BLaER1 (cell line): ENCODE measurements at regions not wholly inside any gene's neighbourhood (a gene's known extent, or its start where the extent isn't known, plus 50 kb on each side); places are given as distances from the start of the nearest gene placed in this dataset.

Source experiments
- H3K27ac ChIP-seq: shearing (Covaris generic); formaldehyde crosslinking; 2 replicates; pipeline ENCODE4 v1.8.1; 2022
- H3K27me3 ChIP-seq: shearing (Covaris generic); formaldehyde crosslinking; 2 replicates; pipeline ENCODE4 v1.8.1; 2022
- H3K36me3 ChIP-seq: shearing (Covaris generic); formaldehyde crosslinking; 2 replicates; pipeline ENCODE4 v1.8.1; 2022
- H3K4me1 ChIP-seq: shearing (Covaris generic); formaldehyde crosslinking; 2 replicates; pipeline ENCODE4 v1.8.1; 2022
- H3K4me2 ChIP-seq: shearing (Covaris generic); formaldehyde crosslinking; 2 replicates; pipeline ENCODE4 v1.8.1; 2022
- H3K4me3 ChIP-seq: shearing (Covaris generic); formaldehyde crosslinking; 2 replicates; pipeline ENCODE4 v1.8.1; 2022
- H3K9ac ChIP-seq: shearing (Covaris generic); formaldehyde crosslinking; 2 replicates; pipeline ENCODE4 v1.8.1; 2022
- H3K9me3 ChIP-seq: shearing (Covaris generic); formaldehyde crosslinking; 2 replicates; pipeline ENCODE4 v1.8.1; 2022
- H4K20me1 ChIP-seq: shearing (Covaris generic); formaldehyde crosslinking; 2 replicates; pipeline ENCODE4 v1.8.1; 2022
- Cebpa-rat ChIP-seq: shearing (Covaris generic); IDR thresholded peaks from 2 replicates; pipeline ENCODE4 v1.8.1; 2022

DNA sequence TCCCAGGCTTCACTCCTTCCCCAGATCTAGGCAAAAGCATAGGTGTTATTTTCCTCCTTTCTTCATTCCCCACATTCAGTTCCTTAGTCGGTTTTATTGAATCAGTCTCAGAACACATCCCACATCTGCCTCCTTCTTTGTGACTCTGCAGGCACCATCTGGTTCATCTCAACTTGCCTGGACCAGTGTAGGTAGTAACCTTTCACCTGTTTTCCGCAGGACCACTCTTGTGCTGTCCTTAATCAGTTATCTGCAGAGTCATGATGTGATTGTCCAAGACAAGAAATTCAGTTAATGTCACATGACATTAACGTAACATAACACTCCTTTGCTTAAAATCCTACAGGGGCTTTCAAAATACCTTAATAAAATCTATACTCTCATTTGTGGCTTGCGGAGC, 174.6 kb downstream of the CHRM3 start:
- no peaks in the 10 kb centered on the region for H3K36me3 ChIP-seq
- no peak overlapping the region for H3K4me2 ChIP-seq
- no peaks in the 10 kb centered on the region for H3K27me3 ChIP-seq
- TF ChIP-seq Cebpa-rat = no peak
- H3K4me1 ChIP-seq = peaks cover 27% of the 10 kb centered on the region
- H3K4me3 ChIP-seq = no peak overlapping the region
- no peak overlapping the region for H3K27ac ChIP-seq
- H4K20me1 ChIP-seq = no peaks in the 10 kb centered on the region
- no peaks in the 10 kb centered on the region for H3K9me3 ChIP-seq
- no peak overlapping the region for H3K9ac ChIP-seq

DNA sequence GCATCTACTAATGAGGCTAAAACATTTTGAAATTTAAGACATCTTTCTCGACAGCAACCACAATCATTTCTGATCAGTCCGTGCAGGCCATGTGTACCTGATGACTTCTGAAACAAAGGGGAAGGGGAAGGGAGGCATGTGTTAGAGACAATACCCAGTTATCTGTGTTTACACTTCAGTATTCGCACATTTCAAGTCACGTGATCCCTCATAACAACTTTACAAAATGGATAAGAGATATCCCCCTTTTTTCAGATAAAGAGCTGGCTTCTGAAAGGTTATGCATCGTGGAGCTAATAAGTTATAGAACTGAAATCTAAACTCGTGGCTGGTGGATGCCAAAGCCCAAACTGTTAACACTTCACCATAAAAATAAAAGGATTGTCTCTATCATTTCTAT, 175.7 kb downstream of the CHRM3 start:
- H3K4me2 ChIP-seq = no peak overlapping the region

DNA sequence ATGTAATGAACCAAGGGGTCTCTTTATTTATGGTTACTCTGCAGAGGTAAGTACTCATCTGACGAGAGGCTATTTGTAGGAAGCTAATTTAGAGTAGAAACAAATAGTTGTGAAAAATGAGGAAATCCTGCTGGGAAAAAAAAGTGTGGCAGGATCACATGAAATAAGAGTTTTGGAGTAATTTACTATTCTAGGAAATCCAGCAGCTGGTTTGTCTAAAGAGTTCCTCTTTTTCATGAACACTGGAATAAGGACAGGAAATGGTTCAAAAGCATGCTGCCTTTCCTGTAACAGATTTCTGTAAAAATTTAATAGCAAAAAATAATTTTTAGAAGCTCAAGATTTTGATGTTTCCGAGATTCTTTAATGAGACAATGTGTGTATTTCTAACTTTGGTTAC, 177.3 kb downstream of the CHRM3 start:
- 0 out of 2 replicates have a peak overlapping the region, but pooled peaks have one; percentile 3 for H3K27ac ChIP-seq
- no peaks in the 10 kb centered on the region for H3K36me3 ChIP-seq
- H3K4me3 ChIP-seq = no peak overlapping the region
- peaks cover 14% of the 10 kb centered on the region for H3K9me3 ChIP-seq
- no peaks in the 10 kb centered on the region for H3K27me3 ChIP-seq
- peaks cover 27% of the 10 kb centered on the region for H3K4me1 ChIP-seq
- no peak for TF ChIP-seq Cebpa-rat
- H3K9ac ChIP-seq = no peak overlapping the region
- H4K20me1 ChIP-seq = no peaks in the 10 kb centered on the region
- peak overlapping the region; percentile 58 for H3K4me2 ChIP-seq

More for the DNA sequence above, 175.7 kb downstream of the CHRM3 start:
- Histone ChIP-seq H3K4me1 (peaks cover 27% of the 10 kb centered on the region), H3K36me3 (no peaks in the 10 kb centered on the region), H3K9ac (no peak overlapping the region), H3K4me3 (no peak overlapping the region), H3K9me3 (no peaks in the 10 kb centered on the region), H3K27me3 (no peaks in the 10 kb centered on the region), H4K20me1 (no peaks in the 10 kb centered on the region), H3K27ac (no peak overlapping the region)
- TF ChIP-seq Cebpa-rat = no peak

DNA sequence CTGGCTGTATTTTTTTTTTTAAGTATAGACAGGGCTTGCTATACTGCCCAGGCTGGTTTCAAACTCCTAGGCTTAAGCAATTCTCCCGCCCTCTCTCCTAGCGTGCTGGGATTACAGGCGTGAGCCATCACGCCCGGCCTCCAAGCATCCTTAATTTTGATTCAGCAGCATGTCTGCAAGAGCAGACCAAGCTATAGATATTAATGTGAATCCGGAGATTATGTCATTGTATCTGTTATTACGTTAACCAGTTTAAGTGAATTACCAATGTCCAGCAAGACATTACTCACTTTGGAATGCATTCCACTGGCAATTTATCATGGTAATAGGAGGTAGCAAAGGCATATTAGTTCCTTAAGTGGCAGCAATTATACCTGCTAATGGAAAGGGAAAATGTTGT, 179.7 kb downstream of the CHRM3 start:
- no peaks in the 10 kb centered on the region for H3K27me3 ChIP-seq
- no peak overlapping the region for H3K4me2 ChIP-seq
- no peaks in the 10 kb centered on the region for H4K20me1 ChIP-seq
- H3K4me3 ChIP-seq = no peak overlapping the region
- H3K36me3 ChIP-seq = no peaks in the 10 kb centered on the region
- no peak for TF ChIP-seq Cebpa-rat
- H3K27ac ChIP-seq = no peak overlapping the region
- peaks cover 36% of the 10 kb centered on the region for H3K9me3 ChIP-seq
- no peak overlapping the region for H3K9ac ChIP-seq
- peaks cover 44% of the 10 kb centered on the region for H3K4me1 ChIP-seq

DNA sequence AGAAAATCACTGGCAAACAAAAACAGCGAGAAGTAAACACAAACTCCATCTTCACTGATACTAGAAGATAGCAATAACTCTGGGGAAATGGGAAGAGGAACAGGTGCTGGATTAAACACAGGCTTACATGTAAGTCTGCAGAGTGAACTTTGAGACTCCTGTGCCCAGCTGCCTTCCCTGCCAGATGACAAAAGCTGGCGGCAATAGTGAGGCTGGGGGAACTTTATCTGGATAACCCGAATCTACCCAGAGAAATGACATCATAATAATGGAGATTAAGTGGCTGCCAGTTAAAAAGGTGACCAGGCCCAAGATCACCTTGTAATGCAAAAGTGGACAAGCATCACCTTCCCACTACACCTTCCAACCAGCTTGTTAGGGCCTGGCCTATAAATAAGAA, 184.5 kb downstream of the CHRM3 start:
- H4K20me1 ChIP-seq = no peaks in the 10 kb centered on the region
- no peaks in the 10 kb centered on the region for H3K27me3 ChIP-seq
- peaks cover 42% of the 10 kb centered on the region for H3K9me3 ChIP-seq
- no peak overlapping the region for H3K4me3 ChIP-seq
- H3K9ac ChIP-seq = no peak overlapping the region
- H3K4me1 ChIP-seq = peaks cover 18% of the 10 kb centered on the region
- H3K36me3 ChIP-seq = no peaks in the 10 kb centered on the region
- H3K27ac ChIP-seq = no peak overlapping the region
- H3K4me2 ChIP-seq = no peak overlapping the region
- TF ChIP-seq Cebpa-rat = no peak

DNA sequence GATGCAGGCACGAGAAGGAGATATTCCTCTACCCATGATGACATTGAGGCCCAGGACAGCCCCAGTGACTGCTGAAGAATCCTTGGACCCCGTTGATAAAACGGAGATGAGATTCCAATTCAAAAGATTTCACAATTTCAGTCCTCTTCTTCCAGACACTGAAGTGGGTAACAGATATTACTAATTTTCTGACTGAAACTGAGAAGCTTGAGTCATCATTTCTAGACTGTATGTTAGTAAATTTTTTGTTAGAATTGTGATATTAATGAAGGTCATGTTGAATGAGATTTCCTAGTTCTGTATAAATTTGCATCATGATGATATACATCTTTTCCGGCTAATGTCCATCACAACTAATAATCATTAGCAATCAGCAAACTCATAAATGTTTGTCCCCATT, 185.8 kb downstream of the CHRM3 start:
- Histone ChIP-seq H3K27me3 (no peaks in the 10 kb centered on the region), H3K4me1 (peaks cover 18% of the 10 kb centered on the region), H3K4me3 (no peak overlapping the region), H3K27ac (no peak overlapping the region), H3K9me3 (peaks cover 42% of the 10 kb centered on the region), H3K9ac (no peak overlapping the region), H3K4me2 (no peak overlapping the region), H4K20me1 (no peaks in the 10 kb centered on the region), H3K36me3 (no peaks in the 10 kb centered on the region)
- no peak for TF ChIP-seq Cebpa-rat

DNA sequence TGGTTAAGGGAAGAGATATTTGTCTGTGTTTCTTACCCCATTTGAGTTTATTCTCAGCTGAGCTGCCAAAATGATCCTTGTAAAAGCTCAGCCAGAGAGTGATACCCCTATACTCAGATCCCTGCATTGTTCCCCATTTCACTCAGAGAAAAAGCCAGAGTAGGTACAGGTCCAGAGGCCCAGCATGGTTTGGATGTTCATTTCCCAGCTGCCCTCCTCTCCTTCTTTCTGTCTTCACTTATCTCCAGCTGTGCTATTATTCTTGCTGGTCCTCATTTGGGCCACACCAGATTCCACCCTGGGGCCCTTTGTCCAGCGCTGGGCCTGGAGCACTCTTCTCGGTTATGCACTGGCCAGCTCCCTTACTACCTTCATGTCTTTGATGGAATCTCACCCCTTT, 187.7 kb downstream of the CHRM3 start:
- H3K4me2 ChIP-seq = no peak overlapping the region
- H3K4me1 ChIP-seq = peaks cover 18% of the 10 kb centered on the region
- no peaks in the 10 kb centered on the region for H3K27me3 ChIP-seq
- H3K4me3 ChIP-seq = no peak overlapping the region
- TF ChIP-seq Cebpa-rat = no peak
- H3K36me3 ChIP-seq = no peaks in the 10 kb centered on the region
- H3K27ac ChIP-seq = no peak overlapping the region
- no peak overlapping the region for H3K9ac ChIP-seq
- H4K20me1 ChIP-seq = no peaks in the 10 kb centered on the region
- H3K9me3 ChIP-seq = peaks cover 26% of the 10 kb centered on the region

DNA sequence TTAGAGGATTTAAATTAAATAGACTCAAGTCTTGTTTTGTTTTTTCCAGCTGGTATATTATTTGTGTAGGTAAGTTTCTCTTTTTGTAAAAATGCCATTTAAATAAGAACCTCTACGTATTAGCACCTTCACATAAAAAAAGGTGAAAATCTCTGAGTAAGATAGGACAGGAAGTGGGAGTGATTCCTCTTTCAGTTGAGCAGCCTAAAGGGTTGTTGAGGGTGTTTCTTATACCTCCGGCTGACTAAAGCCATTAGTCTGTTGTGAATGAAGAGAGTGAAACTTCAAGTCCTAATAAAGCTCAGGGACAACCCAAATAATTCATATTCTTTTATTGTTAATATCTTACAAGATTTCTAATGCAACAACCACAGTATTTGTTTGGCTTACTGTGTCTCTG, 188.7 kb downstream of the CHRM3 start:
- Histone ChIP-seq H3K4me2 (no peak overlapping the region), H3K4me1 (peaks cover 11% of the 10 kb centered on the region), H3K36me3 (no peaks in the 10 kb centered on the region), H3K4me3 (no peak overlapping the region), H3K9ac (no peak overlapping the region), H3K27me3 (no peaks in the 10 kb centered on the region), H3K9me3 (peaks cover 16% of the 10 kb centered on the region), H3K27ac (no peak overlapping the region), H4K20me1 (no peaks in the 10 kb centered on the region)
- no peak for TF ChIP-seq Cebpa-rat

DNA sequence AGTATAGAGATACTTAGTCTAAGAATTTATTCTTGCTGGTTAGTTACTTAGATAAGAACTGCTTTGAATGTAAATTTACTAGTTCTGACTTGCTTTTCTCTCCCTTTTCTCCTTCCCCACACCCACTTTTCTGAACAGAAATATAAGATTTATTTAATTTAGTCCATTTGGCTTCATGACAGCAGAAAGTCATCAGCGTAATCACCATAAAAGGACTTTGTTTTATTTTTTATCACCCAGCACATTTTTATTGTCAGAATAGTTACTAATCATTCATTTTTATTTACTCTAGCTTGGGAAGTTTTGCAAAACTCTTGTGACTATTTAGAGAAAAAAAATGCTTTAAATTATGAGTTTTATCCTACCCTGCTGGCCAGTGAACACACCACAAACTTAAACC, 197.2 kb downstream of the CHRM3 start:
- Histone ChIP-seq H3K27ac (no peak overlapping the region), H3K27me3 (no peaks in the 10 kb centered on the region), H3K4me2 (no peak overlapping the region), H3K36me3 (no peaks in the 10 kb centered on the region), H3K9ac (no peak overlapping the region), H3K9me3 (no peaks in the 10 kb centered on the region), H3K4me3 (no peak overlapping the region), H3K4me1 (peaks cover 20% of the 10 kb centered on the region), H4K20me1 (no peaks in the 10 kb centered on the region)
- TF ChIP-seq Cebpa-rat = no peak

DNA sequence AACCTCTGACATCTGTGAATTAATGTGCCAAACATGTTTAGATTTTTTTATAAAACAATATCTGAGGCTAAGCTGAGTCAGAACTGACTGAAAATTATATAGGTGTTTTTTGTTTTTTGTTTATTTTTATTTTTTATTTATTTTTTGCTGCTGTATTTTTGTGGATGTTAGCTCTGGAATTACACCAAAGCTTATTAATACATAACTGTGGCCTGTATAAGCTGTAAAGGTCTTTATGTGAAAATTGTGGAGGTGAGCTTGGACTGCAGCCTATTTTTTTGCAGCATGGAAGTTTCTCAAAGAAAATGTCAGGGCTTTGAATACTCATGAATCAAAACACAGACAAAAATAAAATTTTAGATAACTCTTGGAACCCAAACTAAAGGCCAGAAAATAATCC, 199.8 kb downstream of the CHRM3 start:
- no peak for TF ChIP-seq Cebpa-rat
- no peak overlapping the region for H3K9ac ChIP-seq

DNA sequence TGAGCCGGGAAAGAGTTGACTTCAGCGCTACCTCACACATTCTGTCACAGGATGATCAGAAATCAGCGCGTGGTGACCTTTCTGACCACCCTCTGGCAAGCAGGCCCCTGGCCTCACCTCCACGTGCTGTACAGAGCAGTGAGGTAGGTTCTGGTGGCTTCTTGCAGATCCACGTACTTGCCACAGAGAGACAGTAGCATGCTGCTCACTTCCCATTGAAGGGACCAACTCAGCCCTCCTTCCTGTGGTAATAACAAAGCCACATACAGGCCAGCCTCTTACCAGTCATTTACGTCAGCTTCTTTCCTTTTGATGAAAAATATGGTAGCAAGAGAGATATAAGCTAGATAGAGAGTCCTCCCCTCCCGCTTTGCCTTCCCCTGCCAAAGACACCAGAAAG, 200.7 kb downstream of the CHRM3 start:
- H3K9ac ChIP-seq = no peak overlapping the region
- no peaks in the 10 kb centered on the region for H3K27me3 ChIP-seq
- H3K9me3 ChIP-seq = no peaks in the 10 kb centered on the region
- no peak overlapping the region for H3K4me2 ChIP-seq
- no peak overlapping the region for H3K27ac ChIP-seq
- no peak for TF ChIP-seq Cebpa-rat
- no peaks in the 10 kb centered on the region for H4K20me1 ChIP-seq
- H3K4me3 ChIP-seq = no peak overlapping the region
- no peaks in the 10 kb centered on the region for H3K36me3 ChIP-seq
- H3K4me1 ChIP-seq = peaks cover 20% of the 10 kb centered on the region

More for the DNA sequence above, 199.8 kb downstream of the CHRM3 start:
- Histone ChIP-seq H3K9me3 (no peaks in the 10 kb centered on the region), H4K20me1 (no peaks in the 10 kb centered on the region), H3K4me3 (no peak overlapping the region), H3K4me1 (peaks cover 20% of the 10 kb centered on the region), H3K4me2 (no peak overlapping the region), H3K36me3 (no peaks in the 10 kb centered on the region), H3K27me3 (no peaks in the 10 kb centered on the region), H3K27ac (no peak overlapping the region)
